ENCODE measurements at regions not wholly inside any gene's neighbourhood (a gene's known extent, or its start where the extent isn't known, plus 50 kb on each side); places are given as distances from the start of the nearest gene placed in this dataset.

- no peak for DNase-seq (ENCODE audit: low spot score)
- intact Hi-C loops (cut with DNase I) = no loop called here
Measured at GRCh38 chr6:104284872-104285271, 574.8 kb downstream of the HACE1 start.

GRCh38 chr6:104282581-104282980 is 577.1 kb downstream of the HACE1 start:
- no peak for DNase-seq (ENCODE audit: low spot score)
- intact Hi-C loops (cut with DNase I) = no loop called here

GRCh38 chr6:104281370-104281769 is 578.3 kb downstream of the HACE1 start:
- DNase-seq (ENCODE audit: low spot score) = no peak
- intact Hi-C loops (cut with DNase I) = no loop called here

- DNase-seq (ENCODE audit: low spot score) = no peak
- intact Hi-C loops (cut with DNase I) = no loop called here
Measured at GRCh38 chr6:104268389-104268788, 591.3 kb downstream of the HACE1 start.

GRCh38 chr6:104266922-104267321 is 592.8 kb downstream of the HACE1 start:
- DNase-seq (ENCODE audit: low spot score) = no peak
- intact Hi-C loops (cut with DNase I) = no loop called here

- DNase-seq (ENCODE audit: low spot score) = no peak
- intact Hi-C loops (cut with DNase I) = no loop called here
Measured at GRCh38 chr6:104256646-104257045, 603.1 kb downstream of the HACE1 start.

GRCh38 chr6:104253236-104253635 is 606.5 kb downstream of the HACE1 start:
- DNase-seq (ENCODE audit: low spot score) = no peak
- intact Hi-C loops (cut with DNase I) = no loop called here

GRCh38 chr6:104252276-104252675 is 607.4 kb downstream of the HACE1 start:
- DNase-seq (ENCODE audit: low spot score) = no peak
- intact Hi-C loops (cut with DNase I) = no loop called here

- intact Hi-C loops (cut with DNase I) = no loop called here
- no peak for DNase-seq (ENCODE audit: low spot score)
Measured at GRCh38 chr6:104251651-104252050, 608.1 kb downstream of the HACE1 start.

- intact Hi-C loops (cut with DNase I) = no loop called here
- no peak for DNase-seq (ENCODE audit: low spot score)
Measured at GRCh38 chr6:104240865-104241264, 618.9 kb downstream of the HACE1 start.

- intact Hi-C loops (cut with DNase I) = no loop called here
- no peak for DNase-seq (ENCODE audit: low spot score)
Measured at GRCh38 chr6:104239971-104240370, 619.7 kb downstream of the HACE1 start.

GRCh38 chr6:104229057-104229456 is 630.7 kb downstream of the HACE1 start:
- no peak for DNase-seq (ENCODE audit: low spot score)
- intact Hi-C loops (cut with DNase I) = no loop called here

GRCh38 chr6:104227508-104227907 is 632.2 kb downstream of the HACE1 start:
- intact Hi-C loops (cut with DNase I) = no loop called here
- DNase-seq (ENCODE audit: low spot score) = no peak

- intact Hi-C loops (cut with DNase I) = no loop called here
- DNase-seq (ENCODE audit: low spot score) = no peak
Measured at GRCh38 chr6:104226790-104227446, 632.8 kb downstream of the HACE1 start.

GRCh38 chr6:104218116-104218515 is 641.6 kb downstream of the HACE1 start:
- no peak for DNase-seq (ENCODE audit: low spot score)

GRCh38 chr6:104214901-104215300 is 644.8 kb downstream of the HACE1 start:
- intact Hi-C loops (cut with DNase I) = no loop called here
- DNase-seq (ENCODE audit: low spot score) = no peak

More at GRCh38 chr6:104218116-104218515, 641.6 kb downstream of the HACE1 start:
- intact Hi-C loops (cut with DNase I) = no loop called here

- intact Hi-C loops (cut with DNase I) = no loop called here
- no peak for DNase-seq (ENCODE audit: low spot score)
Measured at GRCh38 chr6:104212977-104213668, 646.6 kb downstream of the HACE1 start.

- DNase-seq (ENCODE audit: low spot score) = no peak
- intact Hi-C loops (cut with DNase I) = no loop called here
Measured at GRCh38 chr6:104207635-104208034, 652.1 kb downstream of the HACE1 start.

- intact Hi-C loops (cut with DNase I) = no loop called here
- DNase-seq (ENCODE audit: low spot score) = no peak
Measured at GRCh38 chr6:104201557-104201956, 658.2 kb downstream of the HACE1 start.

- intact Hi-C loops (cut with DNase I) = no loop called here
- no peak for DNase-seq (ENCODE audit: low spot score)
Measured at GRCh38 chr6:104187616-104188015, 672.1 kb downstream of the HACE1 start.

- intact Hi-C loops (cut with DNase I) = no loop called here
- DNase-seq (ENCODE audit: low spot score) = no peak
Measured at GRCh38 chr6:104186831-104187230, 672.9 kb downstream of the HACE1 start.
